ENCODE measurements at regions not wholly inside any gene's neighbourhood (a gene's known extent, or its start where the extent isn't known, plus 50 kb on each side); places are given as distances from the start of the nearest gene placed in this dataset.

DNA sequence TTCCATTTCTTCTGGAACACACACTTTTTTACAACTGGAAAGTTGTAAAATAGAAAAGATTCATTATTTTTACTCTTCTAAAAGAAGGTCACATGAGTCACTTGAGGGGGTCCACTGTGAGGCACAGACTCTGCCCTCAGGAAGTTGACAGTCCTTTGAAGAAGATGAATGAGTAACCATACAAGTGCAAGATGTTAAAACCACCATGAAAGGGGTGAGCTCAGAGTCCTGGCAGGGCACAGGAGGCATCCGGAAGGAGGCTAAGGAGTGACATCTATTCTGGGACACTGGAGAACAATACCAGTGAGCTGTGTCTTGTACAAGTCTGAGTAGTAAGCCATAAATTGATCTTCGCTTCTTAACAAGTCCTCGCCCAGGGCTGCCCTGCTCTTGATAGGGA lies 126.0 kb upstream of the FRMD6 start (continued):
- TF ChIP-seq, protein P1, sequence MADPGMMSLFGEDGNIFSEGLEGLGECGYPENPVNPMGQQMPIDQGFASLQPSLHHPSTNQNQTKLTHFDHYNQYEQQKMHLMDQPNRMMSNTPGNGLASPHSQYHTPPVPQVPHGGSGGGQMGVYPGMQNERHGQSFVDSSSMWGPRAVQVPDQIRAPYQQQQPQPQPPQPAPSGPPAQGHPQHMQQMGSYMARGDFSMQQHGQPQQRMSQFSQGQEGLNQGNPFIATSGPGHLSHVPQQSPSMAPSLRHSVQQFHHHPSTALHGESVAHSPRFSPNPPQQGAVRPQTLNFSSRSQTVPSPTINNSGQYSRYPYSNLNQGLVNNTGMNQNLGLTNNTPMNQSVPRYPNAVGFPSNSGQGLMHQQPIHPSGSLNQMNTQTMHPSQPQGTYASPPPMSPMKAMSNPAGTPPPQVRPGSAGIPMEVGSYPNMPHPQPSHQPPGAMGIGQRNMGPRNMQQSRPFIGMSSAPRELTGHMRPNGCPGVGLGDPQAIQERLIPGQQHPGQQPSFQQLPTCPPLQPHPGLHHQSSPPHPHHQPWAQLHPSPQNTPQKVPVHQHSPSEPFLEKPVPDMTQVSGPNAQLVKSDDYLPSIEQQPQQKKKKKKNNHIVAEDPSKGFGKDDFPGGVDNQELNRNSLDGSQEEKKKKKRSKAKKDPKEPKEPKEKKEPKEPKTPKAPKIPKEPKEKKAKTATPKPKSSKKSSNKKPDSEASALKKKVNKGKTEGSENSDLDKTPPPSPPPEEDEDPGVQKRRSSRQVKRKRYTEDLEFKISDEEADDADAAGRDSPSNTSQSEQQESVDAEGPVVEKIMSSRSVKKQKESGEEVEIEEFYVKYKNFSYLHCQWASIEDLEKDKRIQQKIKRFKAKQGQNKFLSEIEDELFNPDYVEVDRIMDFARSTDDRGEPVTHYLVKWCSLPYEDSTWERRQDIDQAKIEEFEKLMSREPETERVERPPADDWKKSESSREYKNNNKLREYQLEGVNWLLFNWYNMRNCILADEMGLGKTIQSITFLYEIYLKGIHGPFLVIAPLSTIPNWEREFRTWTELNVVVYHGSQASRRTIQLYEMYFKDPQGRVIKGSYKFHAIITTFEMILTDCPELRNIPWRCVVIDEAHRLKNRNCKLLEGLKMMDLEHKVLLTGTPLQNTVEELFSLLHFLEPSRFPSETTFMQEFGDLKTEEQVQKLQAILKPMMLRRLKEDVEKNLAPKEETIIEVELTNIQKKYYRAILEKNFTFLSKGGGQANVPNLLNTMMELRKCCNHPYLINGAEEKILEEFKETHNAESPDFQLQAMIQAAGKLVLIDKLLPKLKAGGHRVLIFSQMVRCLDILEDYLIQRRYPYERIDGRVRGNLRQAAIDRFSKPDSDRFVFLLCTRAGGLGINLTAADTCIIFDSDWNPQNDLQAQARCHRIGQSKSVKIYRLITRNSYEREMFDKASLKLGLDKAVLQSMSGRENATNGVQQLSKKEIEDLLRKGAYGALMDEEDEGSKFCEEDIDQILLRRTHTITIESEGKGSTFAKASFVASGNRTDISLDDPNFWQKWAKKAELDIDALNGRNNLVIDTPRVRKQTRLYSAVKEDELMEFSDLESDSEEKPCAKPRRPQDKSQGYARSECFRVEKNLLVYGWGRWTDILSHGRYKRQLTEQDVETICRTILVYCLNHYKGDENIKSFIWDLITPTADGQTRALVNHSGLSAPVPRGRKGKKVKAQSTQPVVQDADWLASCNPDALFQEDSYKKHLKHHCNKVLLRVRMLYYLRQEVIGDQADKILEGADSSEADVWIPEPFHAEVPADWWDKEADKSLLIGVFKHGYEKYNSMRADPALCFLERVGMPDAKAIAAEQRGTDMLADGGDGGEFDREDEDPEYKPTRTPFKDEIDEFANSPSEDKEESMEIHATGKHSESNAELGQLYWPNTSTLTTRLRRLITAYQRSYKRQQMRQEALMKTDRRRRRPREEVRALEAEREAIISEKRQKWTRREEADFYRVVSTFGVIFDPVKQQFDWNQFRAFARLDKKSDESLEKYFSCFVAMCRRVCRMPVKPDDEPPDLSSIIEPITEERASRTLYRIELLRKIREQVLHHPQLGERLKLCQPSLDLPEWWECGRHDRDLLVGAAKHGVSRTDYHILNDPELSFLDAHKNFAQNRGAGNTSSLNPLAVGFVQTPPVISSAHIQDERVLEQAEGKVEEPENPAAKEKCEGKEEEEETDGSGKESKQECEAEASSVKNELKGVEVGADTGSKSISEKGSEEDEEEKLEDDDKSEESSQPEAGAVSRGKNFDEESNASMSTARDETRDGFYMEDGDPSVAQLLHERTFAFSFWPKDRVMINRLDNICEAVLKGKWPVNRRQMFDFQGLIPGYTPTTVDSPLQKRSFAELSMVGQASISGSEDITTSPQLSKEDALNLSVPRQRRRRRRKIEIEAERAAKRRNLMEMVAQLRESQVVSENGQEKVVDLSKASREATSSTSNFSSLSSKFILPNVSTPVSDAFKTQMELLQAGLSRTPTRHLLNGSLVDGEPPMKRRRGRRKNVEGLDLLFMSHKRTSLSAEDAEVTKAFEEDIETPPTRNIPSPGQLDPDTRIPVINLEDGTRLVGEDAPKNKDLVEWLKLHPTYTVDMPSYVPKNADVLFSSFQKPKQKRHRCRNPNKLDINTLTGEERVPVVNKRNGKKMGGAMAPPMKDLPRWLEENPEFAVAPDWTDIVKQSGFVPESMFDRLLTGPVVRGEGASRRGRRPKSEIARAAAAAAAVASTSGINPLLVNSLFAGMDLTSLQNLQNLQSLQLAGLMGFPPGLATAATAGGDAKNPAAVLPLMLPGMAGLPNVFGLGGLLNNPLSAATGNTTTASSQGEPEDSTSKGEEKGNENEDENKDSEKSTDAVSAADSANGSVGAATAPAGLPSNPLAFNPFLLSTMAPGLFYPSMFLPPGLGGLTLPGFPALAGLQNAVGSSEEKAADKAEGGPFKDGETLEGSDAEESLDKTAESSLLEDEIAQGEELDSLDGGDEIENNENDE (IDR thresholded peaks at IDR 0.05; ENCODE audit: insufficient replicate concordance, low read length) = no peak
- TF ChIP-seq FOSL1 (IDR thresholded peaks at IDR 0.05; ENCODE audit: insufficient read depth, low read depth, low read length) (no peak), KDM1A (IDR thresholded peaks at IDR 0.05; ENCODE audit: borderline replicate concordance, low read length) (no peak), CHD1 (IDR thresholded peaks at IDR 0.05; ENCODE audit: low read depth, low read length) (no peak), RXRA (IDR thresholded peaks at IDR 0.05; ENCODE audit: insufficient read depth, low read depth, low read length) (no peak), GTF2F1 (IDR thresholded peaks at IDR 0.05; ENCODE audit: borderline replicate concordance, low read depth, low read length) (no peak), JUN (IDR thresholded peaks at IDR 0.05; ENCODE audit: low read depth, low read length) (no peak), KDM4A (IDR thresholded peaks at IDR 0.05; ENCODE audit: low read depth, low read length, severe bottlenecking) (no peak), EZH2 (IDR thresholded peaks at IDR 0.05; ENCODE audit: low read depth, low read length, severe bottlenecking) (no peak), TBP (IDR thresholded peaks at IDR 0.05; ENCODE audit: low read depth, low read length) (no peak)
- TF ChIP-seq, protein P2, sequence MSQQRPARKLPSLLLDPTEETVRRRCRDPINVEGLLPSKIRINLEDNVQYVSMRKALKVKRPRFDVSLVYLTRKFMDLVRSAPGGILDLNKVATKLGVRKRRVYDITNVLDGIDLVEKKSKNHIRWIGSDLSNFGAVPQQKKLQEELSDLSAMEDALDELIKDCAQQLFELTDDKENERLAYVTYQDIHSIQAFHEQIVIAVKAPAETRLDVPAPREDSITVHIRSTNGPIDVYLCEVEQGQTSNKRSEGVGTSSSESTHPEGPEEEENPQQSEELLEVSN (IDR thresholded peaks at IDR 0.05) = no peak

Data from H1 (cell line).